ENCODE measurements at regions not wholly inside any gene's neighbourhood (a gene's known extent, or its start where the extent isn't known, plus 50 kb on each side); places are given as distances from the start of the nearest gene placed in this dataset.
"Not testable (repeated sequence)": the region's sequence is repeated elsewhere in the genome, so short reads cannot be mapped to it uniquely, and the experiment has no call there.

- not testable (repeated sequence) for H3K4me1 Mint-ChIP-seq, H3K27me3 Mint-ChIP-seq, H3K27ac Mint-ChIP-seq, DNase-seq, H3K4me3 Mint-ChIP-seq
- Mint-ChIP-seq H3K36me3 (peaks cover 26% of the 10 kb centered on the region), H3K9me3 (peaks cover 12% of the 10 kb centered on the region)
These were observed 142.1 kb downstream of the FOXD4L6 start for GRCh38 chr9:40986332-40986731.

- H3K4me3 Mint-ChIP-seq, H3K36me3 Mint-ChIP-seq, DNase-seq, H3K4me1 Mint-ChIP-seq, H3K9me3 Mint-ChIP-seq, H3K27ac Mint-ChIP-seq, H3K27me3 Mint-ChIP-seq: not testable (repeated sequence)
These were observed 153.1 kb downstream of the FOXD4L6 start for GRCh38 chr9:40975351-40975750.

- not testable (repeated sequence) for DNase-seq, H3K36me3 Mint-ChIP-seq, H3K27me3 Mint-ChIP-seq, H3K9me3 Mint-ChIP-seq, H3K4me1 Mint-ChIP-seq, H3K27ac Mint-ChIP-seq, H3K4me3 Mint-ChIP-seq
These were observed 153.6 kb downstream of the FOXD4L6 start for GRCh38 chr9:40974912-40975311.

GRCh38 chr9:40971773-40972172 is 156.7 kb downstream of the FOXD4L6 start:
- not testable (repeated sequence) for H3K27ac Mint-ChIP-seq, DNase-seq, H3K9me3 Mint-ChIP-seq, H3K4me3 Mint-ChIP-seq, H3K4me1 Mint-ChIP-seq, H3K27me3 Mint-ChIP-seq
- H3K36me3 Mint-ChIP-seq: peaks cover 10% of the 10 kb centered on the region

GRCh38 chr9:40970340-40970739 is 158.1 kb downstream of the FOXD4L6 start:
- not testable (repeated sequence) for DNase-seq, H3K27me3 Mint-ChIP-seq, H3K27ac Mint-ChIP-seq, H3K4me1 Mint-ChIP-seq, H3K9me3 Mint-ChIP-seq, H3K4me3 Mint-ChIP-seq
- H3K36me3 Mint-ChIP-seq: peaks cover 10% of the 10 kb centered on the region

GRCh38 chr9:40962461-40962860 is 166.0 kb downstream of the FOXD4L6 start:
- H3K9me3 Mint-ChIP-seq, H3K27ac Mint-ChIP-seq, H3K36me3 Mint-ChIP-seq: not testable (repeated sequence)

GRCh38 chr9:40951876-40952494 is 176.5 kb downstream of the FOXD4L6 start:
- H3K4me3 Mint-ChIP-seq, H3K27me3 Mint-ChIP-seq, H3K4me1 Mint-ChIP-seq, DNase-seq, H3K27ac Mint-ChIP-seq, H3K9me3 Mint-ChIP-seq: not testable (repeated sequence)
- H3K36me3 Mint-ChIP-seq: peaks cover 43% of the 10 kb centered on the region

More at GRCh38 chr9:40962461-40962860, 166.0 kb downstream of the FOXD4L6 start:
- not testable (repeated sequence) for DNase-seq, H3K4me3 Mint-ChIP-seq, H3K27me3 Mint-ChIP-seq, H3K4me1 Mint-ChIP-seq

GRCh38 chr9:40946228-40946627 is 182.3 kb downstream of the FOXD4L6 start:
- H3K27ac Mint-ChIP-seq, DNase-seq, H3K27me3 Mint-ChIP-seq, H3K4me3 Mint-ChIP-seq, H3K9me3 Mint-ChIP-seq, H3K4me1 Mint-ChIP-seq: not testable (repeated sequence)
- H3K36me3 Mint-ChIP-seq: peaks cover 19% of the 10 kb centered on the region

- not testable (repeated sequence) for DNase-seq, H3K27me3 Mint-ChIP-seq, H3K4me1 Mint-ChIP-seq, H3K27ac Mint-ChIP-seq, H3K4me3 Mint-ChIP-seq
- Mint-ChIP-seq H3K9me3 (peaks cover 15% of the 10 kb centered on the region), H3K36me3 (peaks cover 11% of the 10 kb centered on the region)
These were observed 185.8 kb downstream of the FOXD4L6 start for GRCh38 chr9:40942730-40943129.

GRCh38 chr9:40939888-40940209 is 188.6 kb downstream of the FOXD4L6 start:
- Mint-ChIP-seq H3K9me3 (peaks cover 15% of the 10 kb centered on the region), H3K36me3 (peaks cover 17% of the 10 kb centered on the region)
- DNase-seq, H3K4me3 Mint-ChIP-seq, H3K4me1 Mint-ChIP-seq, H3K27ac Mint-ChIP-seq, H3K27me3 Mint-ChIP-seq: not testable (repeated sequence)

- peaks cover 15% of the 10 kb centered on the region for H3K9me3 Mint-ChIP-seq
- H3K4me1 Mint-ChIP-seq, DNase-seq, H3K4me3 Mint-ChIP-seq, H3K27me3 Mint-ChIP-seq, H3K27ac Mint-ChIP-seq: not testable (repeated sequence)
- peaks cover 17% of the 10 kb centered on the region for H3K36me3 Mint-ChIP-seq
These were observed 189.1 kb downstream of the FOXD4L6 start for GRCh38 chr9:40939201-40939887.

GRCh38 chr9:40935336-40935735 is 193.1 kb downstream of the FOXD4L6 start:
- Mint-ChIP-seq H3K9me3 (peaks cover 29% of the 10 kb centered on the region), H3K36me3 (peaks cover 25% of the 10 kb centered on the region), H3K4me3 (no peak overlapping the region), H3K27me3 (no peaks in the 10 kb centered on the region), H3K4me1 (no peaks in the 10 kb centered on the region), H3K27ac (no peak overlapping the region)
- DNase-seq: no peak

GRCh38 chr9:40934480-40934879 is 194.0 kb downstream of the FOXD4L6 start:
- H3K27me3 Mint-ChIP-seq, H3K27ac Mint-ChIP-seq, H3K4me3 Mint-ChIP-seq, H3K4me1 Mint-ChIP-seq, DNase-seq: not testable (repeated sequence)
- Mint-ChIP-seq H3K36me3 (peaks cover 25% of the 10 kb centered on the region), H3K9me3 (peaks cover 28% of the 10 kb centered on the region)

GRCh38 chr9:40930426-40930825 is 198.1 kb downstream of the FOXD4L6 start:
- not testable (repeated sequence) for H3K4me3 Mint-ChIP-seq, H3K27me3 Mint-ChIP-seq, DNase-seq, H3K27ac Mint-ChIP-seq, H3K4me1 Mint-ChIP-seq
- Mint-ChIP-seq H3K36me3 (peaks cover 14% of the 10 kb centered on the region), H3K9me3 (peaks cover 54% of the 10 kb centered on the region)

- Mint-ChIP-seq H3K9me3 (peaks cover 61% of the 10 kb centered on the region), H3K36me3 (peaks cover 14% of the 10 kb centered on the region)
- H3K4me1 Mint-ChIP-seq, H3K27ac Mint-ChIP-seq, H3K27me3 Mint-ChIP-seq, H3K4me3 Mint-ChIP-seq, DNase-seq: not testable (repeated sequence)
These were observed 199.0 kb downstream of the FOXD4L6 start for GRCh38 chr9:40929488-40929845.

GRCh38 chr9:40928803-40929487 is 199.5 kb downstream of the FOXD4L6 start:
- H3K4me3 Mint-ChIP-seq: no peak overlapping the region
- peaks cover 64% of the 10 kb centered on the region for H3K9me3 Mint-ChIP-seq
- no peaks in the 10 kb centered on the region for H3K4me1 Mint-ChIP-seq
- H3K27me3 Mint-ChIP-seq: no peaks in the 10 kb centered on the region
- peaks cover 14% of the 10 kb centered on the region for H3K36me3 Mint-ChIP-seq
- DNase-seq: no peak
- H3K27ac Mint-ChIP-seq: no peak overlapping the region

Measured in activated naive CD8-positive, alpha-beta T cell treated with anti-CD3 and anti-CD28 coated beads for 36 hours (primary cell).